HL-60/S4 treated with retinoic acid at 250 ng/mL for 4 days and 3 days (cell line): ENCODE measurements at regions not wholly inside any gene's neighbourhood (a gene's known extent, or its start where the extent isn't known, plus 50 kb on each side); places are given as distances from the start of the nearest gene placed in this dataset.

Experiments used
- in situ Hi-C: fragments of 300-500 bp; cut with MboI; formaldehyde crosslinking; loops from 2 replicates; pipeline ENCODE4 v1.7.0; 2022; ENCODE audit warnings: low sequenced_read_pairs

GRCh38 chr5:96142184-96142781, 180.6 kb upstream of the ELL2 start:
- in situ Hi-C loops: no loop called here

GRCh38 chr5:96141749-96142148, 180.1 kb upstream of the ELL2 start:
- in situ Hi-C loops: no loop called here

GRCh38 chr5:96140496-96140895, 178.8 kb upstream of the ELL2 start:
- in situ Hi-C loops: no loop called here

- in situ Hi-C loops: no loop called here
Observed at GRCh38 chr5:96140084-96140483, 178.4 kb upstream of the ELL2 start.

- in situ Hi-C loops: no loop called here
Observed at GRCh38 chr5:96134886-96135285, 173.2 kb upstream of the ELL2 start.

GRCh38 chr5:96133341-96134079, 171.9 kb upstream of the ELL2 start:
- in situ Hi-C loops: no loop called here

- in situ Hi-C loops: no loop called here
Observed at GRCh38 chr5:96129276-96129675, 167.6 kb upstream of the ELL2 start.

- in situ Hi-C loops: no loop called here
Observed at GRCh38 chr5:96128204-96128864, 166.7 kb upstream of the ELL2 start.

- in situ Hi-C loops: no loop called here
Observed at GRCh38 chr5:96127538-96127937, 165.9 kb upstream of the ELL2 start.

- in situ Hi-C loops: no loop called here
Observed at GRCh38 chr5:96125231-96125891, 163.7 kb upstream of the ELL2 start.

GRCh38 chr5:96124589-96124988, 162.9 kb upstream of the ELL2 start:
- in situ Hi-C loops: no loop called here

GRCh38 chr5:96123418-96123817, 161.8 kb upstream of the ELL2 start:
- in situ Hi-C loops: no loop called here

GRCh38 chr5:96121364-96121763, 159.7 kb upstream of the ELL2 start:
- in situ Hi-C loops: no loop called here

- in situ Hi-C loops: no loop called here
Observed at GRCh38 chr5:96120120-96120519, 158.5 kb upstream of the ELL2 start.

- in situ Hi-C loops: no loop called here
Observed at GRCh38 chr5:96117771-96118651, 156.4 kb upstream of the ELL2 start.

- in situ Hi-C loops: no loop called here
Observed at GRCh38 chr5:96115147-96115807, 153.6 kb upstream of the ELL2 start.

GRCh38 chr5:96114736-96115135, 153.1 kb upstream of the ELL2 start:
- in situ Hi-C loops: no loop called here

- in situ Hi-C loops: no loop called here
Observed at GRCh38 chr5:96113170-96113939, 151.7 kb upstream of the ELL2 start.

GRCh38 chr5:96112703-96113102, 151.1 kb upstream of the ELL2 start:
- in situ Hi-C loops: no loop called here
